RWPE1 (cell line): ENCODE measurements at regions not wholly inside any gene's neighbourhood (a gene's known extent, or its start where the extent isn't known, plus 50 kb on each side); places are given as distances from the start of the nearest gene placed in this dataset.

Experiments used
- CTCF ChIA-PET: fragments of 350-600 bp; sonication (Branson Sonifier 250); formaldehyde crosslinking; extraction: SDS; loops from one replicate; lab custom pipeline; 2021; lab: Yijun Ruan, JAX
- POLR2A ChIA-PET: fragments of 400-600 bp; formaldehyde crosslinking; extraction: SDS; loops from one replicate; lab custom pipeline; 2020; ENCODE audit warnings: antibody characterized with exemption; ENCODE audit not compliant: low non-redundant PET; lab: Yijun Ruan, JAX
- DNase-seq: peaks from one replicate; pipeline ENCODE4 v3.0.0; 2012; ENCODE audit warnings: low spot score
- H3K27ac ChIP-seq: fragments of 450-650 bp; 2 replicates; pipeline ENCODE4 v1.5.1; 2017
- TF ChIP-seq, protein P1 (sequence below): fragments of 450-650 bp; conservative IDR thresholded peaks from 2 replicates; pipeline ENCODE4 v1.5.1; 2017; ENCODE audit warnings: low read depth, mild to moderate bottlenecking

- TF ChIP-seq, protein P1, sequence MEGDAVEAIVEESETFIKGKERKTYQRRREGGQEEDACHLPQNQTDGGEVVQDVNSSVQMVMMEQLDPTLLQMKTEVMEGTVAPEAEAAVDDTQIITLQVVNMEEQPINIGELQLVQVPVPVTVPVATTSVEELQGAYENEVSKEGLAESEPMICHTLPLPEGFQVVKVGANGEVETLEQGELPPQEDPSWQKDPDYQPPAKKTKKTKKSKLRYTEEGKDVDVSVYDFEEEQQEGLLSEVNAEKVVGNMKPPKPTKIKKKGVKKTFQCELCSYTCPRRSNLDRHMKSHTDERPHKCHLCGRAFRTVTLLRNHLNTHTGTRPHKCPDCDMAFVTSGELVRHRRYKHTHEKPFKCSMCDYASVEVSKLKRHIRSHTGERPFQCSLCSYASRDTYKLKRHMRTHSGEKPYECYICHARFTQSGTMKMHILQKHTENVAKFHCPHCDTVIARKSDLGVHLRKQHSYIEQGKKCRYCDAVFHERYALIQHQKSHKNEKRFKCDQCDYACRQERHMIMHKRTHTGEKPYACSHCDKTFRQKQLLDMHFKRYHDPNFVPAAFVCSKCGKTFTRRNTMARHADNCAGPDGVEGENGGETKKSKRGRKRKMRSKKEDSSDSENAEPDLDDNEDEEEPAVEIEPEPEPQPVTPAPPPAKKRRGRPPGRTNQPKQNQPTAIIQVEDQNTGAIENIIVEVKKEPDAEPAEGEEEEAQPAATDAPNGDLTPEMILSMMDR = no peak
- no peak overlapping the region for H3K27ac ChIP-seq
- no peak for DNase-seq
- POLR2A ChIA-PET = no interaction called here
- CTCF ChIA-PET = interaction anchor here (0.7 kb wide), 1 partner anchor 121 kb away, joined by 4 read pairs; no protein-coding TSS in a partner anchor
Observed at GRCh38 chr2:12064153-12064552, 317.7 kb downstream of the LPIN1 start.

DNA sequence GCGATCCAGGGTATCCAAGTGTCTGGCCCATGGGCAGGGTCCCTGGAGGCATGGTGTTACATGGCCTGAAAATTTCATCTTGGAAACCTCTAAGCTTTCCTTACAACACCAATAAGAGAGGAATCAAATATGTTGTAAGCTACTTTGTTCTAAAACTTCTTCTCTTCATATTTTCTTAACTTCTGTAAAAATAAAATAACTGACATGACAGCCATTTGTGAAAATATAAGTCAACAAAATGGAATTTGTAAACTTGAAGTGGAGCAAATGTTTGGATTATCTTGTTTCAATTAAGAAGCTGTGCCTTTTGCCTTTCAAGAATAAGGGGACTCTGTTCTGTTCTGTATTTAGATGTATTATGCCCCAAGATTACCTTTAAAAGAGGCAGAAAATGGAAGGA, 319.7 kb downstream of the LPIN1 start:
- no peak for DNase-seq
- POLR2A ChIA-PET = no interaction called here
- TF ChIP-seq, protein P1 = no peak
- no peak overlapping the region for H3K27ac ChIP-seq
- CTCF ChIA-PET = no interaction called here

- CTCF ChIA-PET = no interaction called here
- DNase-seq = no peak
- TF ChIP-seq, protein P1 = no peak
- H3K27ac ChIP-seq = no peak overlapping the region
- POLR2A ChIA-PET = no interaction called here
Observed at GRCh38 chr2:12066986-12067385, 320.6 kb downstream of the LPIN1 start.

GRCh38 chr2:12068796-12069538, 322.5 kb downstream of the LPIN1 start:
- POLR2A ChIA-PET = no interaction called here
- TF ChIP-seq, protein P1 = no peak
- no peak overlapping the region for H3K27ac ChIP-seq
- DNase-seq = no peak
- CTCF ChIA-PET = interaction anchor here (0.6 to 0.8 kb wide), 2 partner anchors 40 to 245 kb away, joined by 3 to 5 read pairs; no protein-coding TSS in a partner anchor

DNA sequence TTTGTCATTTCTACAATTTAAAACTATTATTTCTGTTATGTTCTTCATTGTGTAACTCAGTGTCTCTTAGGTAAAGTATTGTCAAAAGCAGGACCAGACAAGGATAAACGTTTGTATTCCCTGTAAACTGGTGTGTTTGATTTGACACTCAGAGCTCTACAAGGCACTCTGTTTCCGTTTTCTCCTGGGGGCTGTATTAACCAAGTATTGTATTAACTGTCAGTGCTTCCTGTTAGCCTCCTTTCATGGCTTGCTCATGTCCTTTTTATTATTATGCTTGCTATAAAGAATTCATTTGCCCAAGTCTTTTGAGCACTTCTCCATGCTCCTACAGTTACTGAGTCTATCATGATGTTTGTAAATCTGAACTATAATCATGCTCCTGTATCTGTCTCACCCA, 323.7 kb downstream of the LPIN1 start:
- ChIA-PET CTCF (no interaction called here), POLR2A (no interaction called here)
- no peak for DNase-seq
- no peak overlapping the region for H3K27ac ChIP-seq
- TF ChIP-seq, protein P1 = no peak

DNA sequence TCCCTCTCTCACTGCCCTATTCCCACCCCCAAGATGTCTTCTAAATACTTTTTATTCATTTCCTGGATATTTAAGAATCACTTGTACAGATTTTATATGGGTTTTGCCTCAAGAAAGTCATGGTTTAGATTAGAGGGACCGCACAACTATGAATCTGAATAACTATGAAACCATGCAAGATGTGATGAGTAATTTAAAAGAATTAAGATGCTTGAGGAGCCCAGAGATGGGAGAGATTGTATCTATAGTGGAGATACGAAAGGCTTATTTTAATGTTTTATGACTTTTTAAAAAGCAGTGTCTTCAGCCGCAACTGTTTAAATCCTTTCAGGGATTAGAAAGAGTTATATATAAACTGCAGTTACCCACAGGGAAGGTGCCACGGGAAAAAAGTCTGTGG, 324.1 kb downstream of the LPIN1 start:
- CTCF ChIA-PET = no interaction called here

More for the DNA sequence above, 324.1 kb downstream of the LPIN1 start:
- POLR2A ChIA-PET = no interaction called here
- no peak overlapping the region for H3K27ac ChIP-seq
- DNase-seq = no peak
- TF ChIP-seq, protein P1 = no peak
